COR-L47 (cell line): ENCODE measurements at regions not wholly inside any gene's neighbourhood (a gene's known extent, or its start where the extent isn't known, plus 50 kb on each side); places are given as distances from the start of the nearest gene placed in this dataset.
"Not testable (repeated sequence)": the region's sequence is repeated elsewhere in the genome, so short reads cannot be mapped to it uniquely, and the experiment has no call there.

ENCODE experiments used
- DNase-seq: peaks from one replicate; lab custom pipeline; 2025; lab: John Stamatoyannopoulos, UW

DNA sequence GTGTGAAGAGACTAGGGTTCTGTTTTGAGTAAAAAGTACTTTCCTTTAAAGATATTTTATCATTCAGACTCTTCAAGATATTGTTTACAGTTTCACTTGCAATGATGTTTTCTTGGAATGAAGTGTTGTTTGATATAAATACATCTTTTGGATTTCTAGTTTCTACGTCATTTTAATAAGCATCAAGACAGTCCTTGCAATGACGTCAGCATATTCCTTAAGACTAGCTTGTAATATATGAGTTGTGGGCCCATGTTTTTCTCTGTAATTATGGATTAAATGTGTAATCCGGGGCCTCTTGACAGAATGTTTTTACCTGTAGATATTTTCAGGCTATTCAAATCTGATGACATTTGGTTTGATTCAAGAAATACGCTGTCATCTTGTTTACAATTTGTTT lies 66.1 kb downstream of the RBMX2 start:
- DNase-seq = no peak

DNA sequence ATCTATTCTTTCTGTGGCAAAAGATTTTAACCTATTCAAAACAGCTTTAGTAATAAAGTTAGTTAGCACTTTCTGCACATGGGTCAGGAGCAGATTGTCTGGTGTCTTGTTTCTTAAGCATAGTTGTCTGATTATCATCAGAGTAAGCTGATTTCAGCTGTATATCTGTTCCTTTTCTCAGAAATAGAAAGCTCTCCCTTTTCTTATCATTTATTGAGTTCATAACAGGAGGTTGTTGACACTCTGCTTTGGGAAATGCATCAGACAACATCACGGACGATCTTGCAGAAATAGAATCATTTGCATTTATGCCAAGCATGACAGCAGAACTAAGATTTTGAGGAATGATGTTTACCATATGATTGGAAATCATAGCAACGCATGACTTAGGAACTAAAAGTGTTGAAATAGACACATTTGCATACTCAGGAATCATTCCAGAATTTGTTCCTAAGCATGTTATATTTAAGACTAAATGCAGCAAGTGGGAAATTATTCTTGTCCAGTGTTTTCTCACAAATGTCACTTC lies 66.7 kb downstream of the RBMX2 start:
- DNase-seq = no peak

DNA sequence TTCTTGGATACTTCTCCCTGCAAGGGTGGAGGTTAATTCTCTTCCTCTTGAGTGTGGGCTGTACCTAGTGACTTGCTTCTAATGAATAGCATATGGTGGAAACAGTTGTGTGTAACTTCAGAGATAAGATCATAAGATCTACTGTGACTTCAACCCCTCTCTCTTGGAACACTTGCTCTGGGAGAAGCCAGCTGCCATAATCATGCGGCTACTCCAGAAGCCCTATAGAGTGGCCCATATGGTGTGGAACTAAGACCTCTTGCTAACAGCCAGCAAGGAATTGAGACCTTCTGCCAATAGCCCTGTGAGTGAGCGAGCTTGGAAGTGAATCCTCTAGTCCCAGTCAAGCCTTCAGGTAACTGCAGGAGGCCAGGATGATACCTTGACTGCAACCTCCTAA lies 81.1 kb downstream of the RBMX2 start:
- no peak for DNase-seq

DNA sequence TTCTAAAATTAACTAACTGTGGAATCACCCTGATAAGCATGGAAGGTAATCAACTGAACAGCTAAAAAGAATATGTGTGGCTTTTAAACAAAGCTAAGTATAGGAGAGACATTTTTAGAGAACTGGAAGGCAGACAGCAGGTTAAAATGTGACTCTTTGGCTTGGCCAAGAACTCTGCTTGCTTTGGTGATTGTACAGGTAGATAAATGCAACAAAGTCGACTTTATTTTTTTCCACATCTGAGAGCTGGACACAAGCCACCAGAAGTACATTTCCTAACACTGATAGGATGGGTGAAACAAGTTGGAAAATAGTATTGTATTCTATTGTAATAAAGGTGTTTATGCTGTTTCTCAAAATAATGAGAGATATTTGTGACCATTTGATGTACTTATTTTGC lies 84.1 kb downstream of the RBMX2 start:
- DNase-seq = no peak

DNA sequence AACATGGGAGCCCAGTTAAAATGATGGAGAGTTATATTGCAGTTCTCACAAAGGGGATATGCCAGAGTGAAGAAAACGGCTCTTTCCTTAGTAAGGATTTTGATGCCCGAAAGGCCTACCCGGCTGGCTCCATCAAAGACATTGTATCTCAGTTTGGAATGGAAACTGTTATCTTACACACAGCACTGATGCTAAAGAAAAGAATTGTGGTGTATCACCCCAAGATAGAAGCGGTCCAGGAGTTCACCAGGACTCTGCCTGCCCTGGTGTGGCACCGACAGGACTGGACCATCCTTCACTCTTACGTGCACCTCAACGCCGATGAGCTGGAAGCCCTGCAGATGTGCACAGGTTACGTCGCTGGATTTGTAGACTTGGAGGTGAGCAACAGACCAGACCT lies 93.7 kb downstream of the RBMX2 start:
- DNase-seq = not testable (repeated sequence)

DNA sequence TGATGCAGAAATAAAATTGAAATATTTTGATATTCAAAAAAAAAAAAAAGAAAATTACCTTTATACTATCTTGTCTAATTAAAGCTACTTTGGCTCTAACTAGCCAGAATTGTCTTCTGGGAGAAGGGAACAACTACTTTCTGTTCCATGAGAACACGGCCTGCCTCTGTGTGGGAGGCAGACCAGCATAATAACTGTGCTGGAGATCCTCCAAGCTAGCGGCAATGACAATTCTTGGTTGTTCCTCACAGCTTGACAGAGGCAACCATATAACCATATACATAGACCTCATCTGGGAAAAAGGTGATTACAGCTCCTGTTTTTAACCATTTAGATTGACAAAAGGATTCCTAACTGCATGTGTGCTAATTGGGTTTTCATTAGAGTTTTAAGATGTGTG lies 95.7 kb downstream of the RBMX2 start:
- DNase-seq = no peak

DNA sequence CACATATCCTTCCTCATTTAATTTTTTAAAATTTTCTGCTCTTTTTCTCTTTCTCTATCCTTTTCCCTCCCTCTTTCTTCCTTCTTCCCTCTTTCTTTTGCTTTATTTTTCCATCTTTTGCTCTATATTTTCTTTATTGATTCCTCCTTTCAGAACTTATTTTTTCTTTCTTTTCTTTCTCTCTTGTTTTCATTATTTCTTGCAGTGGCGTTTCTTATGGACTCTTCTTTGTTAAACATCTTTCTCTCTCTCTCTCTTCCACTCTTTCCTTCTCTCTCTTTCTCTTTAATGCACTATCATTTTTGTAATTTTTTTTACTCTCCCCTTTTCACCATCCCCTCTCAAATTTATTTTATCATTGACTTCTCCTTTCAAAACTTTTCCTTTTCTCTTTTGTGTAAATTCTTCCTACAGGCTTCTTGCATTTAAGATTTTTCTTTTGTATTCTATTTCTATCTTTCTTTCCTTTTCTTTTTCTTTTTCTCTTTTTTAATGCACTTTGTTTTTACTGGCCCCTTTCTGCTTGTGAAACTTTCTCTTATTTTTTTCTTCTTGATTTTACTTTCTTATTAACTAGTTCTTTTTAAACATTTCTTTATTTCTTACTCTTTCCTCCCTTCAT lies 97.0 kb downstream of the RBMX2 start:
- no peak for DNase-seq

DNA sequence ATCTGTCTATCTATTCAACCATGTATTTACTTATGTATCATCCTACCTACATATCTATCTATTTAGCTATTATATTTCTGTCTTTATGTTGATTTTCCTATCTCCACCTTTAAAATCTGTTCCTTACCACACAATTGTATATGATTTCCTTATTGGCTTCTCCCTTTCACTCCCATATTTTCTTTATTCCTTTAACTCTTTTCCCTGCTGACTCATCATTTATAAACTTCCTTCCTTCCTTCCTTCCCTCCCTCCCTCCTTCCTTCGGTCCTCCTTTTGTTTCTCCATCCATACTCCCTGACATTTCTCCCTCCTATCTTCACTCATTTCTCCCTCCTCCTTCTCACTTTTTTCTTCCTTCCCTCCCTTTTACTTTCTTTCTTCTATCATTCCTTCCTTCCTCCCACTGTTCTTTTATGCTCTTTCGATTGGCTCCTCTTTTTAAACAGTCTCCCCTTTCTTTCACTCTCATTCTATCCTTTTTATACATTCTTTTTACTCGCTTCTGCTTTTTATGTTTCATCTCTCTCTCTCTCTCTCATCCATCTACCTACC lies 100.3 kb downstream of the RBMX2 start:
- no peak for DNase-seq

DNA sequence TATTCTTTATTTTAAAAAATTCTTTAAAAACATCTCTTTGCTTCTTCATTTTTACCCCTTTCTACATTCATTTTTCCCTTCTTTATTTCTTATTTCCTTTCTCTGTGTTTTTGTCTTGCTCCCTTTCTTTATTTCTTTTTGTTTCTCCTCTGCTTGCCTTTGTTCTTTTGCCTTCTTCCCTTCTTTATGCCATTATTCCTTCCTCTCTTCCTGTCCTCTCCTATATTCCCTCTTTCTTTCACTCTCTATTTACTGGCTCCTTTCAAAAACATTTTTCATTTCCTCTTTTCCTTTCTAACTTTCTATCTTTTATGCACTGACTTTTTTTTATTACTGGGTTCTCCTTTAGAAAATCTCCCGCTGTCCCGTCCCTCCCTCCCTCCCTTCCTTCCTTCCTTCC lies 102.2 kb downstream of the RBMX2 start:
- DNase-seq = no peak

DNA sequence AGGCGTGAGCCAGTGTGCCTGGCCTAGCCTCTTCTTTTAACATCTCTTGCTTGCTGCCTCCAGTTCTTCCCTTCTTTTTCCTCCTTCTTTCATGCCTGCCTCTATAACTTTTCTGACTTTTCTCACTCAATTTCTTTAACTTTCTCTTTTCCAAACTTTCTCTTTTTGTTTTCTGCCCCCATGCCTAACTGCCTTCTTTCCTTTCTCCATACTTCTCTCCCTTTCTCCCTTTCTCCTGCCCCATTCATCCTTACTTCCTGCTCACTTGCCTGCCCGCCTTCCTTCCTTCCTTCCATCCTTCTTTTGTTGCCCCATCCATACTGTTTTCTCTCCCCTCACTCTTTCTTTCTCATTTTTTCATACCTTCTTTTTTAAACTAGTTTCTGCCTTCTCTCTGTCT lies 105.2 kb downstream of the RBMX2 start:
- DNase-seq = no peak

DNA sequence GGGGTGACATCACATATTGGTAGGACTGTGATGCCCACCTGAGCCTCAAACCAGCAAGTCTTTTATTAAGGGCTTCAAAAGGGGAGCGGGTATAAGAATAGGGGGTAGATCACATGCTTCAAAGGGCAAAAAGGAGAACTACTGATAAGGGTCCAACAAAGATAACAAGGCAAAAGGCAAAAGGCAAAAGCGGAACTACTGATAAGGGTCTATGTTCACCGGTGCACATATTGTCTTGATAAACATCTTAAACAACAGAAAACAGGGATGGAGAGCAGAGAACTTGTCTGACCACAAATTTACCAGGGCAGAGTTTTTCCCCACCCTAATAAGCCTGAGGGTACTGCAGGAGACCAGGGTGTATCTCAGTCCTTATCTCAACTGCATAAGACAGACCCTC lies 110.7 kb downstream of the RBMX2 start:
- DNase-seq = not testable (repeated sequence)

DNA sequence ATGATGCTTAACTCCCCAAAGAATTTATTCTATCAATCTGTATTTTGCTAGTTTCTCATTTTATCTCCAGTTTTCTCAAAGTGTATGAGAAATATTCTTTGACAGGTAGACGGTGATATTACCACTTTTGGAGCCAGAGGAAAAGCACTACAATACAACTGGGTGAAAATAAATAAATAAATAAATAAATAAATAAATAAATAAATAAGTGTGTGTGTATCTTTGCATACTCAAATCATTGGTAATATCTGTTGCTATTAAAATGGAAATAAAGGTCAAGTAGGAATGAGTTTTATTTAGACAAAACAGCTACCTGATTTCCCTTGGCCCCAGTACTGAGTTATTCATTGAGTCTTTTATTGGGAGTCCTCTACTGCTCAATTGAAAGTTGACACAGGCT lies 114.3 kb downstream of the RBMX2 start:
- no peak for DNase-seq

DNA sequence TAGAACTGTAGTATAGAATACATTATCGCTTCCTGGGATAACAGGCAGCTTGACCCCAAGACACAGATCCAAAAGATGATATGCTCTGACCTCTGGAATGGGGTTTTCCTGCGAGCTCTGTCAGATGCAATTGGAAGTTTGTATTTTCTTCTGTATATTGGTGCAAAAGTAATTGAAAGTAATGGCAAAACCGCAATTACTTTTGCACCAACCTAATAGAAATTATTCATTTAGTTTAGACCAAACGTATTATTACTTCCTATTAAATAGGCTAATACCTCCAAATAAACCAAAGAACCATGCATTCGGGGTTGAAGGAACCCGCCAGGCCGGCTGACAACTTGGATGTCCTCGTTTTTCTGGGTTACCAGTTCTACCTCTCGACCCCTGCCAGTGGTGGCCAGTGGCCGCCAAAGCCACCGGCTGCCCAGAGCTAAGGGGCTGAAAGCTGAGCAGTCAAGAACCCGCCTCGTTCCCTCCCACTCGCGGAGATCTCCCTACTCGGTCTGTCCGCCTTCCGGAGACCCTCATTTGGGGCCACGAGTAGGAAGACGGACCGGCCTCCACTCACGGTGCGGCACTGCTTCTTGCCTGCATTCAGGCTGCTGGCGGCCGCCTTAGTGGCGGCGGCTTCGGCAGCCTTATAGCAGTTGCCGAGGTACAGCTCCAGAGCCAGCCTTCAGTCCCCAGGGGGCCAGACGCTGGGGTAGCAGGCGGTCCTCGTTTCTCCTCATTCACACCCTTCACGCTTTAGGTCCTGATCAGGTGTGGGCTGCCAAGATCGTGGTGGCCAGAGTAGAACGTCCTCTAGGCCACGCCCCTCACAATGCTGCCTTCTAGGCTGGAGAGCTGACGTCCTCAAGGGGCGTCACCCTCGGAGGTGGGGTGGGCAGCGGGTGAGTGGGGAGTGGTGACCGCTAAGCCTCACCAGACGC lies 121.9 kb downstream of the RBMX2 start:
- DNase-seq = no peak

DNA sequence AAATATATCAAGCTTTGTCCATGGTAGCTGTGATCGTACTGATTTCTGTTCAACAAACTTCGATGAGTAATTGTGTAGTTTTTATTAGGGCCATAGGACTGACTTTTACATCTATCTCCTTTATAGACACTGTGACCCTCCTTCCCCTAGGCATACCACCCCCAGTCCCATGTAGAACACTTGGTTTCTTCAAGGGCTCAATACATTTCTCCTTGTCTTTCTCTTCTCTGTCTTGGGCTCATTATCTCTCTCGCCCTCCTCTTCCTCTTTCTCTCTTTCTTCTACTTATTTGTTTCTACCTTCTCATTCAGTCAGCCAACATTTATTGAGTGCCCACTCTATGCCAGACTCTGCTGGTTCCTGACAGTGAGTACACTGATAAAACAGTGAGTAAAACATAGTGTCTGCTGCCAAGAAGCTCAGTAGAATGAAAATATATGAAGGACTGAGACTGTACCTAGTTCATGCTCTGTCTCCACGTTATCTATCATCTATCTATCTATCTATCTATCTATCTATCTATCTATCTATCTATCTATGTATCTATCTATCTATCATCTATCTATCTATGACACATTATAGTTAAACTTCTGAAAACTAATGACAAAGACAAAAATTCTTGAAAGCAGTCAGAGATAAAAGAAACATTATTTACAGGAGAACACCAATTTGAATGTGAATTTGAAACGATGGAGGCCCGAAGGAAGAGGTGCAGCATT lies 122.8 kb downstream of the RBMX2 start:
- DNase-seq = no peak

DNA sequence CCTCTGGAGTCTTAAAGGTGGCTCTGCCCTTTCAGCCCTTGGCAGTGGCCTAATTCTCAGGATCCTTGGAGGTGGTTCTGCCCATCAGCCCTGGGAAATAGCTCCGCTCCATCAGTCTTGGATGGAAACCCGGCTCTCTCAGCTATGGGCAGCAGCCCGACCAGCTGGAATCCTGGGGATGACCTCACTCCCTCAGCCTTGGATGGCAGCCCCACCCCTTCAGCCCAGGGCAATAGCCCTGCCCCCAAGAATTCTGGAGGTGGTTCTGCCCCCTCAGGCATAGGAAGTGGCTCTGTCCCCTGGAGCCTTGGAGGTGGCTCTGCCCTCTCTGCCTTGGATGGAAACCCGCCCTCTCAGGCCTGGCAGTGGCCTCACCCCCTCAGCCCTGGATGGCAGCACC lies 127.7 kb downstream of the RBMX2 start:
- no peak for DNase-seq

DNA sequence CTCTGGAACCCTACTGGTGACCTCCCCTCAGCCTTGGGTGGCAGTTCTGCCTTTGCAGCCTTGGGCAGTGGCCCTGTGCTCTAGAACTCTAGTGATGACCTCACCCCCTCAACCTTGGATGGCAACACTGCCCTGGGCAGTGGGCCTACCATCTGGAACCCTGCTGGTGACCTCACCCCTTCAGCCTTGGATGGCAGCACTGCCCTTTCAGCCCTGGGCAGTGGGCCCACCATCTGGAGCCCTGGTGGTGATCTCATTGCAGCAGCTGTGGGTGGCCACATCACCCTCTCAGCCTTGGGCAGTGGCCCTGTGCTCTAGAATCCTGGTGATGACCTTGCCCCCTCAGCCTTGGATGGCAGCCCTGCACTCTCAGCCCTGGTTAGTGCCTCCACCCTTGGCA lies 129.3 kb downstream of the RBMX2 start:
- no peak for DNase-seq

DNA sequence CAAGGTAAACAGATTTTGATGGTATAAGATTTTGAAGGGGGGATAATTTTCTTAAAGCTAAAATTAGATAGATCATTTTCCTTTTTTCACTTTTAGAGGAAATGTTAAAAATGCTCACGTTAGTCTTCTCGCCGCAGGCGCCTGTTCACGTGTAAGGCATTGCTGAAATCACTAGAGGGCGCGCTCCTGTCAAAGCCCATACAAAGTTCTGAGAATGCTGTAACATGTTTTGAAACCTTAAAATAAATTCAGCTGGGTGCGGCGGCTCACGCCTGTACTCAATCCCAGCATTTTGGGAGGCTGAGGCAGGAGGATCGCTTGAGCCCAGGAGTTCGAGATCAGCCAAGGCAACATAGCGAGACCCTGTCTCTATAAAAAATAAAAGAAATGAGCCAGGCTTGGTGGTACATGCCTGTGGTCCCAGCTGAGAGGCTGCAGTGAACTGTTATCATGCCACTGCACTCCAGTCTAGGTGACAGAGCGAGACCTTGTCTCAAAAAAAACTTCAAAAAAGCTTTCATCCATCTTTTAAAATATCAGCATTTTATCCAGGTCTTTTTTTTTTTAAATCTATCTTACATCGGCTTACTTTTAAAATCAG lies 138.0 kb downstream of the RBMX2 start:
- peak; percentile 14 for DNase-seq

DNA sequence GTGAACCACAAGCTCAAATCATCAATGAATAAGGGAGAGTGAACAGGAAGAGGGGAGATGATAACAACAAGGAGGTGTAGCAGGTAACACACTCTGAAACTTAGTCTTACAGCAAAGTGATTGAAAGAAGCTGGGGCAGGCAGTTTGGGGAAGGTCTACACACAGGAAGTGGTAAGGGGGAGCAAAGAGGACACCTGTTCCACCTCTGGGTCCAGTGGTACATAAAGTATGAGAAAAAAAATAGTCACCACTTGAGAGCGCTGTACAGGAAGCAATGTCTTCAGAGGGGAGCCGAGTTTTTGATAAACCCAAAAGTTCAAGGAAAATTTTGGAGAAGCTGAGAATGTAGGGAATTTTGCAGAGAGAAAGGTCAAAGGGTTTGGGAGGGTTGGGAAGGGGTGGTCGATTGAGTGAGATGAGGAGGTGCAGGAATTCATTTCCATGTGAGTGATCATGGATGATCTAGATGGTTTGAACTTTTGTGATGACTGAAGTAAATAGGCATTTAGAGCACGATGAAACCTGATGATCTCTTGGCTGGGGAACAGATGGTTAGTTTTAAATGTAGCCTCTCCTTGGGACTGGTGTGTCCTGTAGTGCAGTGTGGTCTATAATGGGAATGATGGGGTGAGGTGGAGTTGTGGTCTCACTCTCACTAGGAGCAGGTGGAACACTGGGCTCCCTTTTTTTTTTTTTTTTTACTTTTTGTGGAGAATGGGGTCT lies 142.0 kb downstream of the RBMX2 start:
- no peak for DNase-seq

DNA sequence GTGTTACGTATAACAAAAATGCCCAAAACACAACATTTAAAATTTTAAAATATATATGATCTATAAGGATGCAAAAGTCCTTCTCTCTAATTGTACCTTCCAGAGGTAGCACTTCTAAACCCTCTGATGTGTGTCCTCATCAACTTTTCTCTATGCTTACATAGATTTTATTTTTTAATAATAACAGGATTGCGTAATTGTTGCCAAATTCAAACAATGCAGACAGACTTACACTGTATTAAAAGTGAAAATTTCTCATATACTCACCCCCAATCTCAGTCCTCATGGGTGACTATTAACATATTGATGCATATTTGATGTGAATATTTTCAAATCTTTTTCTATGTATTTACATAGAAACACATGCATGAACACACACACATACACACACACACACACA lies 144.0 kb downstream of the RBMX2 start:
- no peak for DNase-seq

DNA sequence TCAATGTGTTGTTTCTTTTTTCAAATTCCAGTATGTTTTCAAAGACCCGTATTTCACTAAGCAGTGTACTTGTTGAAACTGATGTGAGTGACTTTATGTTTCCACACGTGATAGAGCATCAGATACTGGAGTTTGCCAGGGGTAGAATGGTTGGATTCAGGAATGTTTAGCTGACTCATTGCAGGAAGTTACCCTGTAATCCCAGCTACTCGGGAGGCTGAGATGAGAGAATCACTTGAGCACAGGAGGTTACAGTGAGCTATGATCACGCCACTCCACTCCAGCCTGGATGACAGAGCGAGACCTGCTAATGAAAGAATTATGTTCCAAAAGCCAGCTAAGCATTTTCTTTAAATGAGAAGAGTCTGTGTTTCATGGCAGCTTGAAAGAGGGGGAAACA lies 147.6 kb downstream of the RBMX2 start:
- DNase-seq = not testable (repeated sequence)

DNA sequence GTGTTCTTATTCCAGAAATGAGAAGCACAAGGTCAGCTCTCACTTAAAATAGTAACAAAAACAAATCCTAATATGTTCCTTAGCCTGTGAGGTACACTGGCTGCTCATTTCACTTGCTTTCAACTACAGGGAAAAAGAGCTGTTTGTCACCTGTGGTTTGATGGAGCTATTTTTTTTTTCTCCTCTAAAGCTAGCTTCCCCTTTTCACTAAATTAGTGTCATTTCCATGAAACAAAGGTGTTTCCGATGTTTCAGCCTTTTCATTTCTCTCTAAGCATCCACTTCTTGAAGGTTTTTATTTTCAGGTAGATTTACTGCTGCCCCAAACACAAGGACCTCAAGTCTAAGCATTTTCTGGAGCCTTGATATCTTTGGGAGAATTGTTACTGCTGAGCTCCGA lies 148.6 kb downstream of the RBMX2 start:
- no peak for DNase-seq
